H1 (cell line): ENCODE measurements at regions not wholly inside any gene's neighbourhood (a gene's known extent, or its start where the extent isn't known, plus 50 kb on each side); places are given as distances from the start of the nearest gene placed in this dataset.

Experiments used
- BRCA1 ChIP-seq: IDR thresholded peaks from 2 replicates; pipeline ENCODE4 v1.6.1; 2012; ENCODE audit warnings: low read depth, low read length, improper control_type of control experiment
- CHD1 ChIP-seq: IDR thresholded peaks from 2 replicates; pipeline ENCODE4 v1.6.1; 2012; ENCODE audit warnings: low read depth, low read length, improper control_type of control experiment
- CHD2 ChIP-seq: IDR thresholded peaks from 2 replicates; pipeline ENCODE4 v1.6.1; 2012; ENCODE audit warnings: low read length, improper control_type of control experiment
- POU5F1 ChIP-seq: IDR thresholded peaks from 2 replicates; pipeline ENCODE4 v1.6.1; 2011; ENCODE audit warnings: low read depth, mild to moderate bottlenecking, low read length, moderate library complexity
- SP1 ChIP-seq: IDR thresholded peaks from 2 replicates; pipeline ENCODE4 v1.6.1; 2011; ENCODE audit warnings: low read depth, low read length
- TEAD4 ChIP-seq: IDR thresholded peaks from 2 replicates; pipeline ENCODE4 v1.6.1; 2012; ENCODE audit warnings: low read depth, low read length, inconsistent platforms, mixed read lengths
- ZNF274 ChIP-seq: IDR thresholded peaks from 2 replicates; pipeline ENCODE4 v1.7.0; 2012; ENCODE audit warnings: low read length, borderline replicate concordance; ENCODE audit errors: extremely low read depth

GRCh38 chr4:103786593-103786992 is 66.8 kb upstream of the TACR3 start (continued):
- TF ChIP-seq BRCA1: no peak
- TF ChIP-seq CHD2: no peak
- TF ChIP-seq ZNF274: no peak
- no peak for TF ChIP-seq SP1
- TF ChIP-seq TEAD4: no peak
- TF ChIP-seq POU5F1: no peak
- no peak for TF ChIP-seq CHD1
